HG02610 (cell line): ENCODE measurements at regions not wholly inside any gene's neighbourhood (a gene's known extent, or its start where the extent isn't known, plus 50 kb on each side); places are given as distances from the start of the nearest gene placed in this dataset.
A peak's percentile ranks its signal among the peaks of the same experiment; 100 is the strongest.

ENCODE experiments used
- ATAC-seq: cut with Tn5 transposase; IDR thresholded peaks from one replicate; pipeline ENCODE4 v1.9.1; 2021; ENCODE audit warnings: mild to moderate bottlenecking, moderate library complexity; ENCODE audit not compliant: unreplicated experiment

DNA sequence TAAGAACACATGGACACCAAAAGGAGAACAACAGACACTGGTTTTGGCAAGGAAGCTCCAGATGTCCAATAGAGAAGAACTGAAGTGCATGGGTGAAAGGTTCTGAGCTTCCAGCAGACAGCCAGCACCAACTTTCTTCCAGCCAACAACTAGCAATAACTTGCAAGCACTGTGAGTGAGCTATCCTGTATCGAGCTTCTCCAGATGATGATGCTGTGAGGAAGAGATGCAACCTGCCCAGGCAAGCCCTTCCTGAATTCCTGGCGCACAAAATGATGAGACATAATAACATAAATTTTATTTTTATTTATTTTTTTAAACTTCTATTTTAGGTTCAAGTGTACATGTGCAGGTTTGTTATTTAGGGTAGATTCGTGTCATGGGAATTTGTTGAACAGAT lies 692.1 kb downstream of the DNAJB9 start:
- no peak for ATAC-seq

DNA sequence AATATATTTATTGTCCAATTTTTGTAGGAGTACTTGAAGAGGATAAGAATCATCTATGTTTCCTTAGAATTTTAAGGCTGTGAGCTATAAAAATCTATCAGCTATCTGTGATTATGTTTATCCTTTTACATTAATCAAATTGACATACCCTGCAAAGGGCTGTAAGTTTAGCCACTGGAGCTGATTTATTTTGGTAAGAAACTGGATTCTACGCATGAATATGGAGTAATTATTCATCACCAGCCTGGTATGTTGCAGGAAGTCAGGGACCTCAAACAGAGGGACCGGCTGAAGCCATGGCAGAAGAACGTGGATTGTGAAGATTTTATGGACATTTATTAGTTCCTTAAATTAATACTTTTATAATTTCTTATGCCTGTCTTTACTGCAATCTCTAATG lies 696.9 kb downstream of the DNAJB9 start:
- no peak for ATAC-seq

DNA sequence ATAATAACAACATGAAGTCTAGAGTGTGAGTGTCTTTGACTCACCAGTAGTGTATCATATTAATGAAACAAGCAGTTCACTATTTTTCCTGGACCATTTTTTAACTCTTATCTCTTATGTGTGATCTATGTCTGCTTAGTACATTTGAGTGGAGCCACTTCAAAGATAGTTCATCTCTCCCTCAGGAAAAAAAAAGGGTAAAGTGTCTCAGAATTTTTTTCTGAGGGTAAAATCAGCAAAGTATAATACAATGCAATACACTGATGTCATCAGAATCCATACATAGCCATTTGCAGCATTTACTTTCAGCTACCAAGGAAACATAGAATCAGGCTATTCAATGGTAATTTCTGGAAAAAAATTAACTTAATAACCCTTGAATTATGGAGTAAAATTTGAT lies 706.7 kb downstream of the DNAJB9 start:
- ATAC-seq: no peak

DNA sequence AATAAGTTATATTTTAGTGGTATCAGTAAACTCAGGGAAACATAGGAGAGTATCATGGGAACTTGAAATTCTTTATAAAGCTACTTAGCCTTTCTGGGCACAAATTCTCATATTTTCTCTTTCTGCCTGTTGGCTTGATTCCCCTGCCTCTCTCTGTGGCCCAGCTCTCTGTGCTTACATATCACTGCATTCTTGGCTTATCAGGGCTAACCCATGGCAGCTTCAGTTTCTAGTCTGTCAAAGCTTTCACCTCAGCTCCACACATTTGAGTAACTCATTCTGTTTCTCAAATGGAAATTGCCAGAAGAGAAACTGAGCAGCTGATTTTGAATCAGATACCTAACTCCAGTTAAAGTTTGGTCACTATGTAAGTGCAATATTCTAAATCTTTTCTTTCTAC lies 713.1 kb downstream of the DNAJB9 start:
- ATAC-seq: no peak

DNA sequence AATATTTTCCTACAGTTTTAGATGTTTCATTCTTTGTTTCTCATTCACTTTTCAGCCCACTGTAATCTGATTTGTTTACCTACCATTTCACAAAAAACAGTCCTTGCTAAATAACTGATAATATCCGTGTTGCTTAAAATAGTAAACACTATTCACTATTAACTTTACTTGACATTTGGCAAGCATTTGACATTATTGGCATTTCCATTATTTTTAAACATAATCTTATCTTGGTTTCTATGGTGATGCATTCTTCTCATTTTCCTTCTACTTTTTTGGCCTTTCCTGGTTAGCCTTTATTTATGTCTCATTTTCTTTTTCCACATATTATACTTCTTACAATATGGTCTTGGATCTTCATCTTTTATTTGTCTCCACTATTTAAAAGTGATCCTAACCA lies 715.3 kb downstream of the DNAJB9 start:
- ATAC-seq: no peak

DNA sequence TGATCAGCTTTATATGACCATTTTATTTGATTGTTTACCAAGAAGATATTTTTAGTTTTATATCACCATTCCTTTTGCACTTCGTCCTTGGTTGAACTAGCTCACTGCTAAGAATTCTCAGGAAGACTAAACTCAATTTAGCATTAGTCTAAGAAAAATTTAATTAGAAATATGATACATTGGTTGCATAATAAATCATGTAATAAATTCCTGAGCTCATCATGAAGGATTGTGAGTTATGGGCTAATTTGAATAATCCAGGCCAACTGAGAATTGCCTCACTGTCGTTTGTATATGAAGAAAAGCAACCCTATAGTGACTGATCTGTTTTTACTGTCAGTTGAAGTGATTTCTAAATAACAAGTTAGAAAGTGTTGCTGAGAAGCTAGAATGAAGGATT lies 725.5 kb downstream of the DNAJB9 start:
- no peak for ATAC-seq

DNA sequence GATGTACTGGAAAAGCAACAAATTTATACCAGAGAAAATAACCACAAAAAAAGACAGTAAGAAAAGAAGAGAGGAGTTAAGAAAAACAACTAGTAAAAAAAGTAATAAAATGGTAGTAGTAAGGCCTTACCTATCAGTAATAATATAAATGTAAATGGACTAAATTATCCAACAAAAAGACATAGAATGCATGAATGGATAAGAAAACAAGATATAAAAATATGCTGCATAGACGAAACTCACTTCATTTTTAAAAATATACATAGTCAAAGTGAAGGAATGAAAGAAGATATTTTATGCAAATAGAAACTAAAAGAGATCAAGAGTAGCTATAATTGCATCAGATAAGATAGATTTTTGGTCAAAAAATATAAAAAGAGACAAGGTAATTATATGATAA lies 739.1 kb downstream of the DNAJB9 start:
- no peak for ATAC-seq

DNA sequence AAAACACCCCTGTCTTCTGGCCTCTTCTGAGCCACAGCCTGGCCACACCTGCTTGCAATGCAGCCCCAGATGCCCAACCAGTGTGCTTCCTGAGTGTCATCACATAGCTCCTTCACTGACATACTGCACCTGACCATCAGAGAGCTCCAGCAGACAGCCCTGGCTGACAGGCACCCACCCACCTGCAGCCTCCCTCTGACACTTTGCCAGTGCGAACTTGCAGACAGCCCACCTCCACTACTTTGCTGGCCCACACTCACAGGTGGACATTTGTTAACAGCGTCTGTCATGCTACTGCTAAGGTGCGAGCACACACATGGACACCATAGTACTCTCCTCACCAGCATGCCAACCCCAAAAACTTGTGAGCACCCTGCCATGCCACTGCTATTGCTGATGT lies 740.1 kb downstream of the DNAJB9 start:
- ATAC-seq: no peak

DNA sequence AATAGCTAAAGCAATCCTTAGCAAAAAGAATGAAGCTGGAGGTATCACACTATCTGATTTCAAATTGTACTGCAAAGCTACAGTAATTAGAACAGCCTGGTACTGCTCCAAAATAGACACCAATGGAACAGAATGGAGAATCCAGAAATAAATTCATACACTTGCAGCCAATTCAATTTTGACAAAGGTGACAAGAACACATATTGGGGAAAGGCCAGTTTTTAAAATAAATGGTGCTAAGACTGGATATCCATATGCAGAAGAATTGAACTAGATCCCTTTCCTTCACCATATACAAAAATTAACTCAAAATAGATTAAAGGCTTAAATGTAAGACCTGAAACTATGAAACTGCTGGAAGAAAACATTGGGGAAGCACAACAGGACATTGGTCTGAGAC lies 748.5 kb downstream of the DNAJB9 start:
- ATAC-seq: no peak

DNA sequence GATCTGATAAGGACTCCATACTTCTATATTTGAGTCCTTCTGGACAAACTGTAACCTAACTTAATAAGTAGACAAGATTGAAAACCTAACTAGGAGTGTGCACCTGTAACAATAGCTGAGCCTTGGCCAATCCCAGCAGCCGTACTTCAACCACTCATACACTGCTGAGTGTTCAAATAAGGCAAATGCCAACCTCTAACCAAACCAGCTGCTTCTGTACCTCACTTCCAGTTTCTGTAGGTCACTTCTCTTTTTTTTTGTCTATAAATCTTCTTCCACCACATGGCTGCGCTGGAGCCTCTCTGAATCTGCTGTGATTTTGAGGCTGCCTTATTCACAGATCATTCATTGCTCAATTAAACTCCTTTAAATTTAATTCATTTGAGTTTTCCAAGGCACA lies 753.2 kb downstream of the DNAJB9 start:
- peak; percentile 57 for ATAC-seq

DNA sequence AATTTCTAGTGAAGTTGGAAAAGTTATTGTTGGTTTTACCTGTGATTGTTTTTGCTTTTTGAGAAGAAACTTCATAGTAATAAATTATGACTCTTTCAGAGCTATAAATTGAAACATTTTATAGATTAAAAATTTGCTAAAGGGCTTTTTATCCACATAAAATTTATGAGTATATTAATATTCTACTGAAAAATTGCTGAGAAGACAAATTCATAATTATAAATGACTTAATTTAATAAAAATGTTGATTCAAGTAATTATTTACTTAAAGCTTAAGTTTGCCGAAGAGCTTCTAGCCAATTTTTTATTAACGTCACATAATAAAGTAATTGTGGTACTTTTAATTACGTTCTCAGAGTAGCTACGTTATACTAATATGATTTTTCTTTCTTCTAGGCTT lies 761.7 kb downstream of the DNAJB9 start:
- no peak for ATAC-seq

DNA sequence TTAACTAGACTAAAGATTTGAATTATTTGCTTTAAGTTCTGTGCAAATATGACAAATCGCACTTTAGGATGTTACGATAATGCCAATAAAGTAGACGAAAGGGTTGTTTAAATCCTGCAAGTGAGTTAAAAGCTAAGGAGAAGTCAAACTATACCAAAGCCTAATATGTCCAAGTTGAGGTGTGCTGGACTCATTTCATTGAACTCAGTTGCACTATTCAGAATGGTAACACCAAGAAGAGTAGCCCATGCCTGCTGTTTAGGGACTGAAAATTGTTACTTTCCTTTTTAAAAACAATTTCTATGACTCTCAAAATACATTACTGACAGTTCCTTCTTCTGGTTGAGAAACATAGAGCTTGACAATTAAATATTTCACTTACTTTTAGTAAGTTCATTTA lies 766.3 kb downstream of the DNAJB9 start:
- ATAC-seq: no peak

DNA sequence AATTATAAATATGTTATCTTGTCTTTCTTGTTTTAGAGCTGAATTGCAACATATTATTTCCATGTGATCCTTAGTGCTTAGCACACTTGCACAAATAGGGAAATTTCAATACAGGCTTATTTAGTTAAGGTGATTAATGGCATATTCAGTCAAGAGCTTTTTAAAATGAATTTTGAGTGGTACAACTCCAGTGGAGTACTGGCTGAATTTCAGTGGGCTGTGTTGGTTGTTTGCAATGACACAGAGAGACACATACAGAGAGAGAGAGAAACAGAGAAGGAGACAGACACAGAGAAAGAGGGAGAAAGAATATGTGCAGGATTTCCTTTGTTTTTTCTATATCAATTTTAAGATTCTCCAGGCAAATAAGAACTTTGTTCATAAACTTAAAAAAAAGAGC lies 766.9 kb downstream of the DNAJB9 start:
- no peak for ATAC-seq

DNA sequence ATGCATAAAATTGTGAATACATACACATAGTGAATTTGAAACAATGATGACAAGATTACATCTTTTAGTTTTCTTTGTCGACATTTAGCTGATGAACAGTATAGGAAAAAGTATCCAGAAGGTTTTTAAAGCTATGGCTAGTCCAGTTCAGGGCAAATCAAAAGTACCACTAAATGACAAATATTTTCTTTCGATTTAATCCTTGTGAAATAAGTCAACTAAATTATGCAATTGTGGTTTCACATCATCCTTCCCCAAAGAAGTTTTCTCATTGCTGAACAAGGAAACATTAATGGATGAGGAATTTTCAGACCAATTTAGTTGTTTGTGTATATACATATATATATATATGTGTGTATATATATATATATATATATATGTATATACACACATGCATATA lies 774.0 kb downstream of the DNAJB9 start:
- ATAC-seq: no peak

DNA sequence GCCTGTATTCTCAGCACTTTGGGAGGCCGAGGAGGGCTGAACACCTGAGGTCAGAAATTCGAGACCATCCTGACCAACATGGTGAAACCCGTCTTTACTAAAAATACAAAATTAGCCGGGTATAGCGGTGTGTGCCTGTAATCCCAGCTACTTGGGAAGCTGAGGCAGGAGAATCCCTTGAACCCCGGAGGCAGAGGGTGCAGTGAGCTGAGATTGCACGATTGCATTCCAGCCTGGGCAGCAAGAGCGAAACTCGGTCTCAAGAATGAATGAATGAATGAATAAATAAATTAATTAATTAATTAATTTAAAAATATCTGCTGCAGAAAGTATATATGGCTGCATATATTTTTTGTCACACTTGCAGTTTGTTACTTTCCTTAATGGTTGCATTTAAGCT lies 781.8 kb downstream of the DNAJB9 start:
- no peak for ATAC-seq

DNA sequence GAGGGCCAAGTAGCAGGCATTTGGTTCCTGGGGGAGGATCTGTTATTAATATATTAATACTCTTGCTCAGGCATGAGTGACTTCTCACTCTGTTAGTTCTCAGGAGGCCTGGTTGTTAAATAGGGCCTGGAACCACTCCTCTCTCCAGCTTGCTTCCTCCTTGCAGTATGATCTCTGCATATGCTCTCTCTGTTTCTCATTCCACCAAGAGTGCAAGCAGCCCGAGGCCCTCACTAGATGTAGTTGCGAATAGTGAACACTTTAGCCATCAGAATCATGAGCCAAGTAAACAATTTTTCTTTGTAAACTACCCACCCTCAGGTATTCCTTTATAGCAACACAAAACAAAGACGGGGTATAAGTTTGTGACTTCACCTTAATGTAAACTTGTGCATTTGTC lies 784.3 kb downstream of the DNAJB9 start:
- no peak for ATAC-seq

DNA sequence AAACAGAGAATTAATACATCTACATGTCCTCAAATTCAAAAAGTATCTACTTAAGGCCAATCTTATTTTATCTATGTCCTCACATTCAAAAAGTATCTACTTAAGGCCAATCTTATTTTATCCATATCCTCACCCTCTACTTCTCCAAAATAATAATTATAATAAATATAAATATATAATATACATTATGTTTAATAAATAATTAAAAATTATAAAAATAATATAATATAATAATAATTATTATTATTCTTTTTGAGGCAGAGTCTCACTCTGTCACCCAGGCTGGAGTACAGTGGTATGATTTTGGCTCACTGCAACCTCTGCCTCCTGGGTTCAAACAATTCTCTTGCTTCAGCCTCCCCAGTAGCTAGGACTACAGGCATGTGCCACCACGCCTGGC lies 784.9 kb downstream of the DNAJB9 start:
- ATAC-seq: no peak

DNA sequence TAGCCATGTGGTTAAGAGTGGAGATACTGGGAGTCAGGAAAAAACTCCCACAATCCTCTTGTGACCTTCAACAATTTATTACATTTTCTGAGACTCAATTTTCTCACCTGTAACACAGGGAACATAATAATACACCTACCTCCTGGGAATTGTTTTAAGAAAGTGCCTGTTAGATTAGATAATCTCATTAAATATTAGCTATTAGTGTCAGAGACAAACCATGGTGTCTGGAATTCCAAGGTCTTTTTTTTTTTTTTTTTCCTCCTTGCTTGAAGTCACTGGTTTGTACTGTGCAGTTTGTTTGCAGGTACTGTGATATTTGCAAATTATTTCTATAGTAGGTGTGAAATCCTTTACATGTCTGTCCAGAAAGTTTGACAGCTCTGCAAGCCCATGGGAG lies 806.1 kb downstream of the DNAJB9 start:
- no peak for ATAC-seq

DNA sequence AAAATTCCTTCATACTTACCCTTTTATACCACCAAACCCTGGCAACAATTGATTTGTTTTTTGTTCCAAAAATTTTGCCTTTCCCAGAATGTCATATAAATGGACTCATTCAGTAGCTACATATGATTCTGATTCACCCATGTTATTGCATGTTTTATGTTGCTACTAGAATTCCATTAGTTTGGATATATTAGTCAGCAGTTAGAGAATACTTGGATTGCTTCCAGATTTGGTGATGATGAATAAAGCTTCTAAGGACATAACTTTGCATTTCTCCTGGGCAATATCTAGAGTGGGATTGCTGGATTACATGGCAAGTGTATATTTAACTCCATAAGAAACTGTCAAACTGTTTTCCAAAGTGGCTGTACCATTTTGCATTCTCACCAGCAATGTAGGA lies 806.9 kb downstream of the DNAJB9 start:
- ATAC-seq: no peak

DNA sequence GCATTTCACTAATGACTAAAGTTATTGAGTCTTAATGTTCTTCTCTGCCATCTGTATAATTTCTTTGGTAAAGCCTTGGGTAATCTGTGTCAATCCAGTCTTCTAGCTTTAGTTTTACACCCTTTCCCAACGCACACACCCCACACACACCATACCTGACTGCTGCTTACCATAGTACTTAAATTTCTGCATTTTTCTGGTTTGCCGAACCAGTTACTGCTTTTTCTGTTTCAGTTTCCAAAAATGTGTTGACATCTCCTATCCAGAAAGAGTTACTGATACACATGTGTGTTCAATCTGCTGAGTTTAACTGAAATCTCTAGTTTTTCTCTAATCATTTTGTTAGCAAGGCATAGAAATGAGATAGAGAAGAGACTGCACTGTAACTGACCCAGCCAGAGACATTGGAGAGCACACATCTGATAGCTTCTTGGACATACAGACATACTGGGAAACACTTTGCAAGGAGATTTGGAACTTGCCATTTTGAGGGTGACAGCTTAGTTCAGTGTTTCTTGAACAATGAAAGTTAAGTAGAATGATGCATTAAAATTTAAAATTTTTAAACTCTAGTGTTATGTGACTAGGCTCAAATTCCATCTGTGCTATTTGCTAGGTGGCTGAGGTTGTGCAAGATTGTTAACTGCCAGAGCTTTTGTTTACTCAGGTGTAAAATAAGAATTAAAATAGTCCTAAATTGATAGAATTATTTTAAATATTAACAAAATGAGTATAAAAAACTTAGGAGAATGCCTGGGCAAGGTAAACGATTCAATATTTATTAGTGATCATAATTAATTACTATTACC lies 807.6 kb downstream of the DNAJB9 start:
- ATAC-seq: no peak

DNA sequence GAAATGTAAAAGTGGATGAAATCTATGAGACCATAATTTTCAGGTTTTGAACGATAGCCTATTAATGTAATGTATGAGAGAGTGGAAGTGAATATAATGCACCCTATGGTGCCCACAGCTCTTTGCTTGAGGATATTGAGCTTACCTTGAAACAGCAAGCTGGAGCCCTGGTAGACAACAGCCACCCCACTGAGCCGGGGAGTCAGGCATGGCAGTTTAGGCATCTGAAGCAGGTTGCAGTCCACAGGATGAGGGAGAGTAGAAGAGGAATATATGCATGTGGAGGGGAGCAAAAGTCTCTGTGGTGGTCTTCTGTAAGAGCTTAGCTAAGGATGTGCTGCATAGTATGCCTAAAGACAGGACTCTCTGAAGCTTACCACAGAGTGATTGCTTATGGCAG lies 817.3 kb downstream of the DNAJB9 start:
- no peak for ATAC-seq

DNA sequence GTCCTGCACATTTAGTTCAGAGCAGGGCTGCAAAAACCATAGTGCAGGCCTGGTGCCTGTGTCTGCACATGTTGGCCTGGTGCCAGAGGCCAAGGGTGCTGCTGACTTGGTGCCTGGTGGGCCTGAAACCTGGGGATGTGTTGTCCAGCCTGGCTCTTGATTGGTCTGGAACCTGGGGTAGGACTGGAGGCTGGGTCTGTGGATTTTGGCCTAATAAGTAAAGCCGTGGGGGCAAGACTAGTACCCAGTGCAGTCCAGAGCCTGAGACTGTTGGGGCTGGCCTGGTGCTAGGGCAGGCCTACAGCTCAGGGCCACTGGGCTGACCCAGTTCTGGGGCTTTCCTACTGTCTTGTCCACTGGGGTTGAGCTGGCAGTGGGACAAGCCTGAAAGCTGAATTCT lies 817.9 kb downstream of the DNAJB9 start:
- ATAC-seq: no peak

DNA sequence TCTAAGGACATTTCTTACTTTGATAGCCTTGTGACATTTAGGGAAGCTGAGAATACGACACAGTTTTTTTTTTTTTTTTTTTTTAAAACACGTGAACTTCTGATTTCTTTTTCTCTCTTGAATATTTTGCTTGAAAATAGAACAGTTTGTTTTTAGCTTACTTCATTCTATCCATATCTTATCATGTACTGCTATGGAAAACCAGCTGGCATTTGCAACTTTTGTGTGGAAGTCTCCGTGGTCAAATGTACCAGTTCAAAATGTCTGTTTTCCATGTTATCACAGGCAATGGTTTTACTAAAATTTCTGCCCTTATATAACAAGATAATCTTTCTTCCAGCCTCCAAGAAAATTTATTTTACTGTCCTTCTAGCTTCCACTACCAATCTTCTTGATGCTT lies 821.6 kb downstream of the DNAJB9 start:
- ATAC-seq: no peak
